Panc1 (cell line): ENCODE measurements at regions not wholly inside any gene's neighbourhood (a gene's known extent, or its start where the extent isn't known, plus 50 kb on each side); places are given as distances from the start of the nearest gene placed in this dataset.

Experiments used
- ATAC-seq: fragments of 200-7000 bp; cut with Tn5 transposase; 2 replicates; pipeline ENCODE4 v1.9.1; 2020; ENCODE audit warnings: mild to moderate bottlenecking, moderate library complexity
- BruUV-seq: library from RNA; stranded (reverse); fragments of 400-500 nt; replicated peaks from 2 replicates; lab custom pipeline; 2021; lab: Mats Ljungman, UMichigan
- CTCF ChIA-PET: fragments of 300-600 bp; sonication (Branson Sonifier 250); formaldehyde crosslinking; loops from one replicate; lab custom pipeline; 2022; ENCODE audit warnings: antibody characterized with exemption; lab: Charles Lee
- POLR2A ChIA-PET: fragments of 300-600 bp; sonication (Branson Sonifier 250); formaldehyde crosslinking; loops from one replicate; lab custom pipeline; 2022; ENCODE audit warnings: antibody characterized with exemption; lab: Charles Lee
- DNase-seq: peaks from one replicate; pipeline ENCODE4 v3.0.0-alpha.2; 2010; ENCODE audit warnings: low read depth, low spot score
- H3K27ac ChIP-seq: 2 replicates; pipeline ENCODE4 v1.5.1; 2011; ENCODE audit warnings: mild to moderate bottlenecking, low read length, inconsistent platforms
- H3K27me3 ChIP-seq: fragments of 200-500 bp; sonication (Bioruptor generic); 2 replicates; pipeline ENCODE4 v1.6.0; 2014; ENCODE audit warnings: low read length, inconsistent platforms; ENCODE audit not compliant: control insufficient read depth, insufficient read depth
- H3K36me3 ChIP-seq: fragments of 200-500 bp; sonication (Bioruptor generic); 2 replicates; pipeline ENCODE4 v1.5.1; 2014; ENCODE audit warnings: inconsistent platforms, mild to moderate bottlenecking, low read length, moderate library complexity; ENCODE audit not compliant: control insufficient read depth, insufficient read depth
- H3K4me1 ChIP-seq: 2 replicates; pipeline ENCODE4 v1.5.1; 2011; ENCODE audit warnings: inconsistent platforms, mild to moderate bottlenecking, low read length, moderate library complexity; ENCODE audit not compliant: control insufficient read depth, insufficient read depth
- H3K4me3 ChIP-seq, 2 experiments: 2 replicates each; pipeline ENCODE4 v1.5.1; 2011 to 2012; ENCODE audit warnings: low read depth in 2 of 2, low read length in 2 of 2, mild to moderate bottlenecking in 2 of 2, inconsistent platforms in 1 of 2, moderate library complexity in 1 of 2
- H3K9me3 ChIP-seq: fragments of 200-500 bp; sonication (Bioruptor generic); 2 replicates; pipeline ENCODE4 v1.5.1; 2014; ENCODE audit warnings: low read depth, mild to moderate bottlenecking, inconsistent platforms, low read length, moderate library complexity; ENCODE audit not compliant: control insufficient read depth, insufficient read depth
- CTCF ChIP-seq: fragments of 450-650 bp; IDR thresholded peaks from 2 replicates; pipeline ENCODE4 v1.5.1; 2017; ENCODE audit warnings: mild to moderate bottlenecking
- POLR2AphosphoS5 ChIP-seq: IDR thresholded peaks from 2 replicates; pipeline ENCODE4 v1.6.1; 2012; ENCODE audit warnings: mild to moderate bottlenecking, low read depth, low read length, moderate library complexity
- REST ChIP-seq, 2 experiments: IDR thresholded peaks; 2 replicates each; pipeline ENCODE4 v1.6.1; 2011 to 2012; ENCODE audit warnings: low read depth in 2 of 2, control low read depth in 1 of 2, low read length in 1 of 2, mild to moderate bottlenecking in 1 of 2, moderate library complexity in 1 of 2; ENCODE audit not compliant: insufficient read depth in 1 of 2
- SIN3A ChIP-seq: IDR thresholded peaks from 2 replicates; pipeline ENCODE4 v1.6.1; 2012; ENCODE audit warnings: low read depth, mild to moderate bottlenecking, low read length, moderate library complexity, borderline replicate concordance; ENCODE audit not compliant: insufficient read depth
- TCF7L2 ChIP-seq: IDR thresholded peaks from 2 replicates; pipeline ENCODE4 v1.6.1; 2011; ENCODE audit warnings: mild to moderate bottlenecking, low read depth, low read length, inconsistent platforms
- in situ Hi-C: cut with HindIII; loops from 2 replicates; pipeline ENCODE4 v1.10.0; 2016; ENCODE audit warnings: low sequenced_read_pairs, low pct_unique_long_range_greater_than_20kb
- intact Hi-C: fragments of 100-400 bp; cut with micrococcal nuclease; formaldehyde crosslinking; loops from one replicate; pipeline ENCODE4 v1.10.0; 2022; ENCODE audit not compliant: unreplicated experiment

- in situ Hi-C loops = no loop called here
- TF ChIP-seq REST (IDR thresholded peaks at IDR 0.05; ENCODE audit: insufficient read depth in 1 of 2, low read depth in 2 of 2, low read length in 1 of 2) (no peak), SIN3A (no peak), POLR2AphosphoS5 (no peak), TCF7L2 (no peak), CTCF (no peak)
Observed at GRCh38 chrX:56120242-56120641, 111.9 kb upstream of the KLF8 start.

GRCh38 chrX:56125946-56126345, 106.2 kb upstream of the KLF8 start:
- Histone ChIP-seq H3K4me1 (no peaks in the 10 kb centered on the region), H3K27ac (no peak overlapping the region), H3K9me3 (no peaks in the 10 kb centered on the region), H3K4me3 (no peak overlapping the region), H3K27me3 (no peaks in the 10 kb centered on the region), H3K36me3 (no peaks in the 10 kb centered on the region)
- intact Hi-C loops (no loop called here), in situ Hi-C loops (no loop called here)
- ChIA-PET CTCF (no interaction called here), POLR2A (no interaction called here)
- ATAC-seq (no peak), DNase-seq (no peak)
- TF ChIP-seq REST (IDR thresholded peaks at IDR 0.05; ENCODE audit: insufficient read depth in 1 of 2, low read depth in 2 of 2, low read length in 1 of 2) (no peak), TCF7L2 (no peak), SIN3A (no peak), CTCF (no peak), POLR2AphosphoS5 (no peak)
- no TSS peak for BruUV-seq

More at GRCh38 chrX:56120242-56120641, 111.9 kb upstream of the KLF8 start:
- no peaks in the 10 kb centered on the region for H3K36me3 ChIP-seq
- DNase-seq (no peak), ATAC-seq (no peak)
- CTCF ChIA-PET = no interaction called here
- POLR2A ChIA-PET = no interaction called here
- no peaks in the 10 kb centered on the region for H3K4me1 ChIP-seq
- intact Hi-C loops = no loop called here
- H3K27ac ChIP-seq = no peak overlapping the region
- H3K27me3 ChIP-seq = no peaks in the 10 kb centered on the region
- no peak overlapping the region for H3K4me3 ChIP-seq
- no TSS peak for BruUV-seq
- H3K9me3 ChIP-seq = no peaks in the 10 kb centered on the region
